ENCODE measurements at regions not wholly inside any gene's neighbourhood (a gene's known extent, or its start where the extent isn't known, plus 50 kb on each side); places are given as distances from the start of the nearest gene placed in this dataset.

GRCh38 chr5:60379907-60380306 lies 320.1 kb downstream of the DEPDC1B start:
- TF ChIP-seq CTCF (IDR thresholded peaks at IDR 0.05 in 8 of 11, conservative IDR thresholded peaks at IDR 0.05 in 3 of 11) (no peak), POLR2A (IDR thresholded peaks at IDR 0.05) (no peak), POLR2AphosphoS5 (IDR thresholded peaks at IDR 0.05) (no peak)
- no peaks in the 10 kb centered on the region for H3K4me1 ChIP-seq
- intact Hi-C loops (cut with DNase I; ENCODE audit: low total_unique reads): no loop called here
- no peak overlapping the region for H3K27ac ChIP-seq
- 84 to 94% (median 86%) methylated on average over 4 of the region's 4 CpGs for WGBS, 5 donors
- no peak for DNase-seq
- no peaks in the 10 kb centered on the region for H3K9me3 ChIP-seq
- H3K27me3 ChIP-seq (replicated peaks in 1 of 7): no peaks in the 10 kb centered on the region
- H3K36me3 ChIP-seq: no peaks in the 10 kb centered on the region
- H3K4me3 ChIP-seq: no peak overlapping the region

- TF ChIP-seq POLR2A (IDR thresholded peaks at IDR 0.05) (no peak), POLR2AphosphoS5 (IDR thresholded peaks at IDR 0.05) (no peak), CTCF (IDR thresholded peaks at IDR 0.05 in 8 of 11, conservative IDR thresholded peaks at IDR 0.05 in 3 of 11) (no peak)
- H3K4me3 ChIP-seq: no peak overlapping the region
- 96 to 100% (median 97%) methylated on average over 1 of the region's 1 CpG for WGBS, 5 donors
- no peaks in the 10 kb centered on the region for H3K27me3 ChIP-seq (replicated peaks in 1 of 7)
- H3K36me3 ChIP-seq: no peaks in the 10 kb centered on the region
- no peak for DNase-seq
- intact Hi-C loops (cut with DNase I; ENCODE audit: low total_unique reads): no loop called here
- no peaks in the 10 kb centered on the region for H3K9me3 ChIP-seq
- H3K4me1 ChIP-seq: no peaks in the 10 kb centered on the region
- no peak overlapping the region for H3K27ac ChIP-seq
Observed at GRCh38 chr5:60377826-60378225, 322.1 kb downstream of the DEPDC1B start.

GRCh38 chr5:60376860-60377259 lies 323.1 kb downstream of the DEPDC1B start:
- WGBS, 5 donors: 83 to 97% (median 93%) methylated on average over 4 of the region's 4 CpGs
- Histone ChIP-seq H3K27ac (no peak overlapping the region), H3K36me3 (no peaks in the 10 kb centered on the region), H3K9me3 (no peaks in the 10 kb centered on the region), H3K27me3 (replicated peaks in 1 of 7) (no peaks in the 10 kb centered on the region), H3K4me1 (no peaks in the 10 kb centered on the region), H3K4me3 (no peak overlapping the region)
- no peak for TF ChIP-seq CTCF (IDR thresholded peaks at IDR 0.05 in 8 of 11, conservative IDR thresholded peaks at IDR 0.05 in 3 of 11)
- no peak for TF ChIP-seq POLR2AphosphoS5 (IDR thresholded peaks at IDR 0.05)
- no peak for TF ChIP-seq POLR2A (IDR thresholded peaks at IDR 0.05)
- no peak for DNase-seq
- intact Hi-C loops (cut with DNase I; ENCODE audit: low total_unique reads): no loop called here

- TF ChIP-seq POLR2AphosphoS5 (IDR thresholded peaks at IDR 0.05) (no peak), POLR2A (IDR thresholded peaks at IDR 0.05) (no peak), CTCF (IDR thresholded peaks at IDR 0.05 in 8 of 11, conservative IDR thresholded peaks at IDR 0.05 in 3 of 11) (no peak)
- intact Hi-C loops (cut with DNase I; ENCODE audit: low total_unique reads): no loop called here
- H3K27me3 ChIP-seq (replicated peaks in 1 of 7): no peaks in the 10 kb centered on the region
- no peaks in the 10 kb centered on the region for H3K9me3 ChIP-seq
- H3K4me1 ChIP-seq: no peaks in the 10 kb centered on the region
- no peak overlapping the region for H3K27ac ChIP-seq
- H3K4me3 ChIP-seq: no peak overlapping the region
- H3K36me3 ChIP-seq: no peaks in the 10 kb centered on the region
- 75 to 84% (median 81%) methylated on average over 5 of the region's 5 CpGs for WGBS, 5 donors
- no peak for DNase-seq
Observed at GRCh38 chr5:60374409-60374808, 325.6 kb downstream of the DEPDC1B start.

Data from spleen (tissue), 11 donors.